WTC11 (cell line): ENCODE measurements at regions not wholly inside any gene's neighbourhood (a gene's known extent, or its start where the extent isn't known, plus 50 kb on each side); places are given as distances from the start of the nearest gene placed in this dataset.

Source experiments
- ATF2 ChIP-seq: sonication (generic); formaldehyde crosslinking; IDR thresholded peaks from 2 replicates; pipeline ENCODE4 v1.8.1; 2022; ENCODE audit warnings: low read depth, missing genetic modification reagents, borderline replicate concordance
- ATF3 ChIP-seq: sonication (generic); formaldehyde crosslinking; conservative IDR thresholded peaks from 2 replicates; pipeline ENCODE4 v1.8.1; 2022; ENCODE audit warnings: mild to moderate bottlenecking, missing genetic modification reagents
- ESRRA ChIP-seq: sonication (generic); formaldehyde crosslinking; IDR thresholded peaks from 2 replicates; pipeline ENCODE4 v1.8.1; 2022; ENCODE audit warnings: mild to moderate bottlenecking, missing genetic modification reagents, borderline replicate concordance
- ETV6 ChIP-seq: sonication (generic); formaldehyde crosslinking; IDR thresholded peaks from 2 replicates; pipeline ENCODE4 v1.8.1; 2022; ENCODE audit warnings: mild to moderate bottlenecking, missing genetic modification reagents
- FOXJ3 ChIP-seq: sonication (generic); formaldehyde crosslinking; IDR thresholded peaks from 2 replicates; pipeline ENCODE4 v1.9.0; 2021; ENCODE audit warnings: missing genetic modification reagents, mild to moderate bottlenecking, borderline replicate concordance
- MLX ChIP-seq: sonication (generic); formaldehyde crosslinking; IDR thresholded peaks from 2 replicates; pipeline ENCODE4 v1.8.1; 2023; ENCODE audit warnings: mild to moderate bottlenecking, missing genetic modification reagents, moderate library complexity
- TCF7 ChIP-seq: sonication (generic); formaldehyde crosslinking; IDR thresholded peaks from 2 replicates; pipeline ENCODE4 v1.8.0; 2022; ENCODE audit warnings: mild to moderate bottlenecking, low read depth, missing genetic modification reagents, moderate library complexity
- USF2 ChIP-seq: sonication (generic); formaldehyde crosslinking; IDR thresholded peaks from 2 replicates; pipeline ENCODE4 v1.8.1; 2023; ENCODE audit warnings: mild to moderate bottlenecking, missing genetic modification reagents, moderate library complexity
- ZMAT4 ChIP-seq: fragments of 250-450 bp; sonication (Bioruptor Pico); IDR thresholded peaks from 2 replicates; pipeline ENCODE4 v1.9.0; 2021; ENCODE audit warnings: mild to moderate bottlenecking
- ZNF263 ChIP-seq: sonication (generic); formaldehyde crosslinking; IDR thresholded peaks from 2 replicates; pipeline ENCODE4 v1.8.1; 2022; ENCODE audit warnings: low read depth, mild to moderate bottlenecking, moderate library complexity, missing genetic modification reagents
- TF ChIP-seq, protein P1 (sequence below): fragments of 200-600 bp; IDR thresholded peaks from 2 replicates; pipeline ENCODE4 v1.8.0; 2022; ENCODE audit warnings: antibody characterized with exemption
- TF ChIP-seq, protein P2 (sequence below): sonication (generic); formaldehyde crosslinking; IDR thresholded peaks from 2 replicates; pipeline ENCODE4 v1.8.0; 2023; ENCODE audit warnings: missing genetic modification reagents, mild to moderate bottlenecking, borderline replicate concordance
- TF ChIP-seq, protein P3 (sequence below): sonication (generic); formaldehyde crosslinking; IDR thresholded peaks from 2 replicates; pipeline ENCODE4 v1.8.1; 2022; ENCODE audit warnings: mild to moderate bottlenecking, missing genetic modification reagents, moderate library complexity, borderline replicate concordance
- TF ChIP-seq, protein P4 (sequence below): sonication (generic); formaldehyde crosslinking; IDR thresholded peaks from 2 replicates; pipeline ENCODE4 v1.8.1; 2022; ENCODE audit warnings: missing genetic modification reagents, borderline replicate concordance

DNA sequence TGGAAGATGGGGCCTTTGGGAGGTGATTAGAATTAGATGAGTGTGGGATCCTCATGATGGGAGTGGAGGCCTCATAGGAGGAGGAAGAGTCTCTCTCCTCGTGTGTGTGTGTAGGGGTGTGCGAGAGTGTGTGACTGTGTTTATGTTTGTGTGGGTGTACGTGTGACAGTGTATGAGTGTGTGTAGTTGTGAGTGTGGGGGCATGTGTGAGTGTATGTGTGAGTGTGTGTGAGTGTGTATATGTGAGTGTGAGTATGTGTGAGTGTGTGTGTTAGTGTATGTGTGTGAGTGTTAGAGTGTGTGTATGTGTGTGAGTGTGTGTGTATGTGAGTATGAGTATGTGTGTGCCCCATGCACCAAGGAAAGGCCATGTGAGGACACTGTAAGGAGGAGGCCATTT, 68.2 kb upstream of the SMIM15 start:
- TF ChIP-seq ETV6 (CRISPR knock-in tag), result no peak
- TF ChIP-seq ZMAT4 (CRISPR knock-in tag), result no peak
- TF ChIP-seq USF2 (CRISPR knock-in tag), result no peak
- no peak for TF ChIP-seq FOXJ3 (CRISPR knock-in tag)
- no peak for TF ChIP-seq ATF3
- TF ChIP-seq TCF7 (CRISPR knock-in tag), result no peak
- TF ChIP-seq, protein P1, sequence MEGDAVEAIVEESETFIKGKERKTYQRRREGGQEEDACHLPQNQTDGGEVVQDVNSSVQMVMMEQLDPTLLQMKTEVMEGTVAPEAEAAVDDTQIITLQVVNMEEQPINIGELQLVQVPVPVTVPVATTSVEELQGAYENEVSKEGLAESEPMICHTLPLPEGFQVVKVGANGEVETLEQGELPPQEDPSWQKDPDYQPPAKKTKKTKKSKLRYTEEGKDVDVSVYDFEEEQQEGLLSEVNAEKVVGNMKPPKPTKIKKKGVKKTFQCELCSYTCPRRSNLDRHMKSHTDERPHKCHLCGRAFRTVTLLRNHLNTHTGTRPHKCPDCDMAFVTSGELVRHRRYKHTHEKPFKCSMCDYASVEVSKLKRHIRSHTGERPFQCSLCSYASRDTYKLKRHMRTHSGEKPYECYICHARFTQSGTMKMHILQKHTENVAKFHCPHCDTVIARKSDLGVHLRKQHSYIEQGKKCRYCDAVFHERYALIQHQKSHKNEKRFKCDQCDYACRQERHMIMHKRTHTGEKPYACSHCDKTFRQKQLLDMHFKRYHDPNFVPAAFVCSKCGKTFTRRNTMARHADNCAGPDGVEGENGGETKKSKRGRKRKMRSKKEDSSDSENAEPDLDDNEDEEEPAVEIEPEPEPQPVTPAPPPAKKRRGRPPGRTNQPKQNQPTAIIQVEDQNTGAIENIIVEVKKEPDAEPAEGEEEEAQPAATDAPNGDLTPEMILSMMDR, result no peak
- TF ChIP-seq, protein P2, sequence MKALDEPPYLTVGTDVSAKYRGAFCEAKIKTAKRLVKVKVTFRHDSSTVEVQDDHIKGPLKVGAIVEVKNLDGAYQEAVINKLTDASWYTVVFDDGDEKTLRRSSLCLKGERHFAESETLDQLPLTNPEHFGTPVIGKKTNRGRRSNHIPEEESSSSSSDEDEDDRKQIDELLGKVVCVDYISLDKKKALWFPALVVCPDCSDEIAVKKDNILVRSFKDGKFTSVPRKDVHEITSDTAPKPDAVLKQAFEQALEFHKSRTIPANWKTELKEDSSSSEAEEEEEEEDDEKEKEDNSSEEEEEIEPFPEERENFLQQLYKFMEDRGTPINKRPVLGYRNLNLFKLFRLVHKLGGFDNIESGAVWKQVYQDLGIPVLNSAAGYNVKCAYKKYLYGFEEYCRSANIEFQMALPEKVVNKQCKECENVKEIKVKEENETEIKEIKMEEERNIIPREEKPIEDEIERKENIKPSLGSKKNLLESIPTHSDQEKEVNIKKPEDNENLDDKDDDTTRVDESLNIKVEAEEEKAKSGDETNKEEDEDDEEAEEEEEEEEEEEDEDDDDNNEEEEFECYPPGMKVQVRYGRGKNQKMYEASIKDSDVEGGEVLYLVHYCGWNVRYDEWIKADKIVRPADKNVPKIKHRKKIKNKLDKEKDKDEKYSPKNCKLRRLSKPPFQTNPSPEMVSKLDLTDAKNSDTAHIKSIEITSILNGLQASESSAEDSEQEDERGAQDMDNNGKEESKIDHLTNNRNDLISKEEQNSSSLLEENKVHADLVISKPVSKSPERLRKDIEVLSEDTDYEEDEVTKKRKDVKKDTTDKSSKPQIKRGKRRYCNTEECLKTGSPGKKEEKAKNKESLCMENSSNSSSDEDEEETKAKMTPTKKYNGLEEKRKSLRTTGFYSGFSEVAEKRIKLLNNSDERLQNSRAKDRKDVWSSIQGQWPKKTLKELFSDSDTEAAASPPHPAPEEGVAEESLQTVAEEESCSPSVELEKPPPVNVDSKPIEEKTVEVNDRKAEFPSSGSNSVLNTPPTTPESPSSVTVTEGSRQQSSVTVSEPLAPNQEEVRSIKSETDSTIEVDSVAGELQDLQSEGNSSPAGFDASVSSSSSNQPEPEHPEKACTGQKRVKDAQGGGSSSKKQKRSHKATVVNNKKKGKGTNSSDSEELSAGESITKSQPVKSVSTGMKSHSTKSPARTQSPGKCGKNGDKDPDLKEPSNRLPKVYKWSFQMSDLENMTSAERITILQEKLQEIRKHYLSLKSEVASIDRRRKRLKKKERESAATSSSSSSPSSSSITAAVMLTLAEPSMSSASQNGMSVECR (CRISPR knock-in tag), result no peak
- TF ChIP-seq, protein P3, sequence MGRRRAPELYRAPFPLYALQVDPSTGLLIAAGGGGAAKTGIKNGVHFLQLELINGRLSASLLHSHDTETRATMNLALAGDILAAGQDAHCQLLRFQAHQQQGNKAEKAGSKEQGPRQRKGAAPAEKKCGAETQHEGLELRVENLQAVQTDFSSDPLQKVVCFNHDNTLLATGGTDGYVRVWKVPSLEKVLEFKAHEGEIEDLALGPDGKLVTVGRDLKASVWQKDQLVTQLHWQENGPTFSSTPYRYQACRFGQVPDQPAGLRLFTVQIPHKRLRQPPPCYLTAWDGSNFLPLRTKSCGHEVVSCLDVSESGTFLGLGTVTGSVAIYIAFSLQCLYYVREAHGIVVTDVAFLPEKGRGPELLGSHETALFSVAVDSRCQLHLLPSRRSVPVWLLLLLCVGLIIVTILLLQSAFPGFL, result no peak
- no peak for TF ChIP-seq ESRRA (CRISPR knock-in tag)
- no peak for TF ChIP-seq ATF2
- no peak for TF ChIP-seq MLX (CRISPR knock-in tag)
- no peak for TF ChIP-seq ZNF263 (CRISPR knock-in tag)
- TF ChIP-seq, protein P4, sequence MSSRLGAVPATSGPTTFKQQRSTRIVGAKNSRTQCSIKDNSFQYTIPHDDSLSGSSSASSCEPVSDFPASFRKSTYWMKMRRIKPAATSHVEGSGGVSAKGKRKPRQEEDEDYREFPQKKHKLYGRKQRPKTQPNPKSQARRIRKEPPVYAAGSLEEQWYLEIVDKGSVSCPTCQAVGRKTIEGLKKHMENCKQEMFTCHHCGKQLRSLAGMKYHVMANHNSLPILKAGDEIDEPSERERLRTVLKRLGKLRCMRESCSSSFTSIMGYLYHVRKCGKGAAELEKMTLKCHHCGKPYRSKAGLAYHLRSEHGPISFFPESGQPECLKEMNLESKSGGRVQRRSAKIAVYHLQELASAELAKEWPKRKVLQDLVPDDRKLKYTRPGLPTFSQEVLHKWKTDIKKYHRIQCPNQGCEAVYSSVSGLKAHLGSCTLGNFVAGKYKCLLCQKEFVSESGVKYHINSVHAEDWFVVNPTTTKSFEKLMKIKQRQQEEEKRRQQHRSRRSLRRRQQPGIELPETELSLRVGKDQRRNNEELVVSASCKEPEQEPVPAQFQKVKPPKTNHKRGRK (CRISPR knock-in tag), result no peak
